RPMI7951 (cell line): ENCODE measurements at regions not wholly inside any gene's neighbourhood (a gene's known extent, or its start where the extent isn't known, plus 50 kb on each side); places are given as distances from the start of the nearest gene placed in this dataset.
A peak's percentile ranks its signal among the peaks of the same experiment; 100 is the strongest.

Source experiments
- DNase-seq: peaks from one replicate; pipeline ENCODE4 v3.0.0-alpha.2; 2012; ENCODE audit warnings: low read depth

- DNase-seq = peak; percentile 32
Measured at GRCh38 chr5:57626703-57627102, 144.1 kb upstream of the ACTBL2 start.

GRCh38 chr5:57621624-57622023 lies 139.0 kb upstream of the ACTBL2 start:
- DNase-seq = no peak

- DNase-seq = no peak
Measured at GRCh38 chr5:57618767-57619381, 136.3 kb upstream of the ACTBL2 start.

- no peak for DNase-seq
Measured at GRCh38 chr5:57613741-57614140, 131.1 kb upstream of the ACTBL2 start.

- no peak for DNase-seq
Measured at GRCh38 chr5:57611177-57611576, 128.6 kb upstream of the ACTBL2 start.

GRCh38 chr5:57608542-57608941 lies 125.9 kb upstream of the ACTBL2 start:
- DNase-seq = no peak

GRCh38 chr5:57601996-57602395 lies 119.4 kb upstream of the ACTBL2 start:
- DNase-seq = no peak

- DNase-seq = no peak
Measured at GRCh38 chr5:57600321-57600720, 117.7 kb upstream of the ACTBL2 start.

- DNase-seq = peak; percentile 49
Measured at GRCh38 chr5:57598756-57599155, 116.1 kb upstream of the ACTBL2 start.

- no peak for DNase-seq
Measured at GRCh38 chr5:57598097-57598496, 115.5 kb upstream of the ACTBL2 start.

GRCh38 chr5:57595523-57595991 lies 112.9 kb upstream of the ACTBL2 start:
- DNase-seq = no peak

- no peak for DNase-seq
Measured at GRCh38 chr5:57594436-57594835, 111.8 kb upstream of the ACTBL2 start.

- DNase-seq = peak; percentile 57
Measured at GRCh38 chr5:57592236-57592635, 109.6 kb upstream of the ACTBL2 start.

GRCh38 chr5:57586649-57587048 lies 104.0 kb upstream of the ACTBL2 start:
- no peak for DNase-seq

GRCh38 chr5:57582578-57583070 lies 100.0 kb upstream of the ACTBL2 start:
- no peak for DNase-seq

GRCh38 chr5:57581772-57582171 lies 99.2 kb upstream of the ACTBL2 start:
- DNase-seq = no peak

- DNase-seq = no peak
Measured at GRCh38 chr5:57581222-57581621, 98.6 kb upstream of the ACTBL2 start.

- no peak for DNase-seq
Measured at GRCh38 chr5:57577432-57578175, 95.0 kb upstream of the ACTBL2 start.

- DNase-seq = peak; percentile 53
Measured at GRCh38 chr5:57576317-57576716, 93.7 kb upstream of the ACTBL2 start.

GRCh38 chr5:57575839-57576238 lies 93.2 kb upstream of the ACTBL2 start:
- DNase-seq = no peak

- no peak for DNase-seq
Measured at GRCh38 chr5:57572461-57572860, 89.8 kb upstream of the ACTBL2 start.

- DNase-seq = peak; percentile 29
Measured at GRCh38 chr5:57569601-57570000, 87.0 kb upstream of the ACTBL2 start.

- DNase-seq = no peak
Measured at GRCh38 chr5:57568136-57568535, 85.5 kb upstream of the ACTBL2 start.
